WTC11 (cell line): ENCODE measurements at regions not wholly inside any gene's neighbourhood (a gene's known extent, or its start where the extent isn't known, plus 50 kb on each side); places are given as distances from the start of the nearest gene placed in this dataset.

ENCODE experiments used
- FOXJ3 ChIP-seq: sonication (generic); formaldehyde crosslinking; IDR thresholded peaks from 2 replicates; pipeline ENCODE4 v1.9.0; 2021; ENCODE audit warnings: missing genetic modification reagents, mild to moderate bottlenecking, borderline replicate concordance
- MXD4 ChIP-seq: fragments of 250-450 bp; sonication (Bioruptor Pico); IDR thresholded peaks from 2 replicates; pipeline ENCODE4 v1.8.0; 2021; ENCODE audit warnings: mild to moderate bottlenecking, moderate library complexity, borderline replicate concordance
- SMAD3 ChIP-seq: sonication (generic); formaldehyde crosslinking; IDR thresholded peaks from 2 replicates; pipeline ENCODE4 v1.8.0; 2022; ENCODE audit warnings: missing genetic modification reagents, mild to moderate bottlenecking, borderline replicate concordance
- TP53 ChIP-seq: sonication (generic); formaldehyde crosslinking; IDR thresholded peaks from 2 replicates; pipeline ENCODE4 v1.8.1; 2023; ENCODE audit warnings: mild to moderate bottlenecking, missing genetic modification reagents
- ZNF232 ChIP-seq: sonication (generic); formaldehyde crosslinking; IDR thresholded peaks from 2 replicates; pipeline ENCODE4 v1.8.0; 2022; ENCODE audit warnings: mild to moderate bottlenecking, missing genetic modification reagents
- ZNF317 ChIP-seq: sonication (generic); formaldehyde crosslinking; IDR thresholded peaks from 2 replicates; pipeline ENCODE4 v1.8.1; 2023; ENCODE audit warnings: low read depth, mild to moderate bottlenecking, moderate library complexity, missing genetic modification reagents, borderline replicate concordance
- ZNF423 ChIP-seq: fragments of 250-450 bp; sonication (Bioruptor Pico); IDR thresholded peaks from 2 replicates; pipeline ENCODE4 v2.1.2; 2022; ENCODE audit warnings: mild to moderate bottlenecking, moderate library complexity
- TF ChIP-seq, protein P1 (sequence below): sonication (generic); formaldehyde crosslinking; IDR thresholded peaks from 2 replicates; pipeline ENCODE4 v1.8.0; 2023; ENCODE audit warnings: missing genetic modification reagents, mild to moderate bottlenecking, borderline replicate concordance
- TF ChIP-seq, protein P2 (sequence below): fragments of 250-450 bp; sonication (Bioruptor Pico); IDR thresholded peaks from 2 replicates; pipeline ENCODE4 v1.9.0; 2021; ENCODE audit warnings: mild to moderate bottlenecking, borderline replicate concordance
- TF ChIP-seq, protein P3 (sequence below): sonication (generic); formaldehyde crosslinking; IDR thresholded peaks from 2 replicates; pipeline ENCODE4 v1.8.1; 2023; ENCODE audit warnings: mild to moderate bottlenecking, missing genetic modification reagents, borderline replicate concordance
- TF ChIP-seq, protein P4 (sequence below): sonication (generic); formaldehyde crosslinking; IDR thresholded peaks from 2 replicates; pipeline ENCODE4 v1.8.0; 2022; ENCODE audit warnings: mild to moderate bottlenecking, missing genetic modification reagents
- TF ChIP-seq, protein P5 (sequence below): sonication (generic); formaldehyde crosslinking; conservative IDR thresholded peaks from 2 replicates; pipeline ENCODE4 v1.8.1; 2023; ENCODE audit warnings: mild to moderate bottlenecking, low read depth, missing genetic modification reagents, moderate library complexity
- TF ChIP-seq, protein P6 (sequence below): fragments of 250-450 bp; sonication (Bioruptor Pico); IDR thresholded peaks from 2 replicates; pipeline ENCODE4 v1.8.0; 2021; ENCODE audit warnings: mild to moderate bottlenecking
- TF ChIP-seq, protein P7 (sequence below): sonication (generic); formaldehyde crosslinking; IDR thresholded peaks from 2 replicates; pipeline ENCODE4 v1.8.1; 2022; ENCODE audit warnings: mild to moderate bottlenecking, moderate library complexity, missing genetic modification reagents

DNA sequence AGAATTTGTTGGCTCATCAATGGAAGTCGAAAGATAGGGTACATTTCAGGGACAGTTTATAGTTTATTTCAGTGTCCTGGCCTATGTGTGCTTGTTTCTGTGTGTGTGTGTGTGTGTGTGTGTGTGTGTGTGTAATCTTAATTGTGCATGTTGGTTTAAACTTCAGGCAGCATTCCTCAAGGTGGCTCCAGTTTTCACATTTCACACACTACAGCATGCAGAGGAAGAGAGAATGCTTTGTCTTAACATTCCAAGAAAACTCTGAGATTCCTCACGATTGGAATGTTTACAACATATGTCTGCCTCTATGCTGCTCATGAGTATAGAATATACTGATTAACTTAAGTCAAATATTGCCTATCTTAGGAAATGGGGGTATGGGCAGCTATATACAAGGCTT lies 332.6 kb upstream of the EPHA7 start (continued):
- TF ChIP-seq, protein P1, sequence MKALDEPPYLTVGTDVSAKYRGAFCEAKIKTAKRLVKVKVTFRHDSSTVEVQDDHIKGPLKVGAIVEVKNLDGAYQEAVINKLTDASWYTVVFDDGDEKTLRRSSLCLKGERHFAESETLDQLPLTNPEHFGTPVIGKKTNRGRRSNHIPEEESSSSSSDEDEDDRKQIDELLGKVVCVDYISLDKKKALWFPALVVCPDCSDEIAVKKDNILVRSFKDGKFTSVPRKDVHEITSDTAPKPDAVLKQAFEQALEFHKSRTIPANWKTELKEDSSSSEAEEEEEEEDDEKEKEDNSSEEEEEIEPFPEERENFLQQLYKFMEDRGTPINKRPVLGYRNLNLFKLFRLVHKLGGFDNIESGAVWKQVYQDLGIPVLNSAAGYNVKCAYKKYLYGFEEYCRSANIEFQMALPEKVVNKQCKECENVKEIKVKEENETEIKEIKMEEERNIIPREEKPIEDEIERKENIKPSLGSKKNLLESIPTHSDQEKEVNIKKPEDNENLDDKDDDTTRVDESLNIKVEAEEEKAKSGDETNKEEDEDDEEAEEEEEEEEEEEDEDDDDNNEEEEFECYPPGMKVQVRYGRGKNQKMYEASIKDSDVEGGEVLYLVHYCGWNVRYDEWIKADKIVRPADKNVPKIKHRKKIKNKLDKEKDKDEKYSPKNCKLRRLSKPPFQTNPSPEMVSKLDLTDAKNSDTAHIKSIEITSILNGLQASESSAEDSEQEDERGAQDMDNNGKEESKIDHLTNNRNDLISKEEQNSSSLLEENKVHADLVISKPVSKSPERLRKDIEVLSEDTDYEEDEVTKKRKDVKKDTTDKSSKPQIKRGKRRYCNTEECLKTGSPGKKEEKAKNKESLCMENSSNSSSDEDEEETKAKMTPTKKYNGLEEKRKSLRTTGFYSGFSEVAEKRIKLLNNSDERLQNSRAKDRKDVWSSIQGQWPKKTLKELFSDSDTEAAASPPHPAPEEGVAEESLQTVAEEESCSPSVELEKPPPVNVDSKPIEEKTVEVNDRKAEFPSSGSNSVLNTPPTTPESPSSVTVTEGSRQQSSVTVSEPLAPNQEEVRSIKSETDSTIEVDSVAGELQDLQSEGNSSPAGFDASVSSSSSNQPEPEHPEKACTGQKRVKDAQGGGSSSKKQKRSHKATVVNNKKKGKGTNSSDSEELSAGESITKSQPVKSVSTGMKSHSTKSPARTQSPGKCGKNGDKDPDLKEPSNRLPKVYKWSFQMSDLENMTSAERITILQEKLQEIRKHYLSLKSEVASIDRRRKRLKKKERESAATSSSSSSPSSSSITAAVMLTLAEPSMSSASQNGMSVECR (CRISPR knock-in tag) = no peak
- no peak for TF ChIP-seq FOXJ3 (CRISPR knock-in tag)
- TF ChIP-seq, protein P2, sequence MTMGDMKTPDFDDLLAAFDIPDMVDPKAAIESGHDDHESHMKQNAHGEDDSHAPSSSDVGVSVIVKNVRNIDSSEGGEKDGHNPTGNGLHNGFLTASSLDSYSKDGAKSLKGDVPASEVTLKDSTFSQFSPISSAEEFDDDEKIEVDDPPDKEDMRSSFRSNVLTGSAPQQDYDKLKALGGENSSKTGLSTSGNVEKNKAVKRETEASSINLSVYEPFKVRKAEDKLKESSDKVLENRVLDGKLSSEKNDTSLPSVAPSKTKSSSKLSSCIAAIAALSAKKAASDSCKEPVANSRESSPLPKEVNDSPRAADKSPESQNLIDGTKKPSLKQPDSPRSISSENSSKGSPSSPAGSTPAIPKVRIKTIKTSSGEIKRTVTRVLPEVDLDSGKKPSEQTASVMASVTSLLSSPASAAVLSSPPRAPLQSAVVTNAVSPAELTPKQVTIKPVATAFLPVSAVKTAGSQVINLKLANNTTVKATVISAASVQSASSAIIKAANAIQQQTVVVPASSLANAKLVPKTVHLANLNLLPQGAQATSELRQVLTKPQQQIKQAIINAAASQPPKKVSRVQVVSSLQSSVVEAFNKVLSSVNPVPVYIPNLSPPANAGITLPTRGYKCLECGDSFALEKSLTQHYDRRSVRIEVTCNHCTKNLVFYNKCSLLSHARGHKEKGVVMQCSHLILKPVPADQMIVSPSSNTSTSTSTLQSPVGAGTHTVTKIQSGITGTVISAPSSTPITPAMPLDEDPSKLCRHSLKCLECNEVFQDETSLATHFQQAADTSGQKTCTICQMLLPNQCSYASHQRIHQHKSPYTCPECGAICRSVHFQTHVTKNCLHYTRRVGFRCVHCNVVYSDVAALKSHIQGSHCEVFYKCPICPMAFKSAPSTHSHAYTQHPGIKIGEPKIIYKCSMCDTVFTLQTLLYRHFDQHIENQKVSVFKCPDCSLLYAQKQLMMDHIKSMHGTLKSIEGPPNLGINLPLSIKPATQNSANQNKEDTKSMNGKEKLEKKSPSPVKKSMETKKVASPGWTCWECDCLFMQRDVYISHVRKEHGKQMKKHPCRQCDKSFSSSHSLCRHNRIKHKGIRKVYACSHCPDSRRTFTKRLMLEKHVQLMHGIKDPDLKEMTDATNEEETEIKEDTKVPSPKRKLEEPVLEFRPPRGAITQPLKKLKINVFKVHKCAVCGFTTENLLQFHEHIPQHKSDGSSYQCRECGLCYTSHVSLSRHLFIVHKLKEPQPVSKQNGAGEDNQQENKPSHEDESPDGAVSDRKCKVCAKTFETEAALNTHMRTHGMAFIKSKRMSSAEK = no peak
- TF ChIP-seq ZNF317 (CRISPR knock-in tag) = no peak
- TF ChIP-seq ZNF232 (CRISPR knock-in tag) = no peak
- TF ChIP-seq, protein P3, sequence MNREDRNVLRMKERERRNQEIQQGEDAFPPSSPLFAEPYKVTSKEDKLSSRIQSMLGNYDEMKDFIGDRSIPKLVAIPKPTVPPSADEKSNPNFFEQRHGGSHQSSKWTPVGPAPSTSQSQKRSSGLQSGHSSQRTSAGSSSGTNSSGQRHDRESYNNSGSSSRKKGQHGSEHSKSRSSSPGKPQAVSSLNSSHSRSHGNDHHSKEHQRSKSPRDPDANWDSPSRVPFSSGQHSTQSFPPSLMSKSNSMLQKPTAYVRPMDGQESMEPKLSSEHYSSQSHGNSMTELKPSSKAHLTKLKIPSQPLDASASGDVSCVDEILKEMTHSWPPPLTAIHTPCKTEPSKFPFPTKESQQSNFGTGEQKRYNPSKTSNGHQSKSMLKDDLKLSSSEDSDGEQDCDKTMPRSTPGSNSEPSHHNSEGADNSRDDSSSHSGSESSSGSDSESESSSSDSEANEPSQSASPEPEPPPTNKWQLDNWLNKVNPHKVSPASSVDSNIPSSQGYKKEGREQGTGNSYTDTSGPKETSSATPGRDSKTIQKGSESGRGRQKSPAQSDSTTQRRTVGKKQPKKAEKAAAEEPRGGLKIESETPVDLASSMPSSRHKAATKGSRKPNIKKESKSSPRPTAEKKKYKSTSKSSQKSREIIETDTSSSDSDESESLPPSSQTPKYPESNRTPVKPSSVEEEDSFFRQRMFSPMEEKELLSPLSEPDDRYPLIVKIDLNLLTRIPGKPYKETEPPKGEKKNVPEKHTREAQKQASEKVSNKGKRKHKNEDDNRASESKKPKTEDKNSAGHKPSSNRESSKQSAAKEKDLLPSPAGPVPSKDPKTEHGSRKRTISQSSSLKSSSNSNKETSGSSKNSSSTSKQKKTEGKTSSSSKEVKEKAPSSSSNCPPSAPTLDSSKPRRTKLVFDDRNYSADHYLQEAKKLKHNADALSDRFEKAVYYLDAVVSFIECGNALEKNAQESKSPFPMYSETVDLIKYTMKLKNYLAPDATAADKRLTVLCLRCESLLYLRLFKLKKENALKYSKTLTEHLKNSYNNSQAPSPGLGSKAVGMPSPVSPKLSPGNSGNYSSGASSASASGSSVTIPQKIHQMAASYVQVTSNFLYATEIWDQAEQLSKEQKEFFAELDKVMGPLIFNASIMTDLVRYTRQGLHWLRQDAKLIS = no peak
- TF ChIP-seq, protein P4, sequence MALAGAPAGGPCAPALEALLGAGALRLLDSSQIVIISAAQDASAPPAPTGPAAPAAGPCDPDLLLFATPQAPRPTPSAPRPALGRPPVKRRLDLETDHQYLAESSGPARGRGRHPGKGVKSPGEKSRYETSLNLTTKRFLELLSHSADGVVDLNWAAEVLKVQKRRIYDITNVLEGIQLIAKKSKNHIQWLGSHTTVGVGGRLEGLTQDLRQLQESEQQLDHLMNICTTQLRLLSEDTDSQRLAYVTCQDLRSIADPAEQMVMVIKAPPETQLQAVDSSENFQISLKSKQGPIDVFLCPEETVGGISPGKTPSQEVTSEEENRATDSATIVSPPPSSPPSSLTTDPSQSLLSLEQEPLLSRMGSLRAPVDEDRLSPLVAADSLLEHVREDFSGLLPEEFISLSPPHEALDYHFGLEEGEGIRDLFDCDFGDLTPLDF (CRISPR knock-in tag) = no peak
- no peak for TF ChIP-seq MXD4 (CRISPR knock-in tag)
- TF ChIP-seq, protein P5, sequence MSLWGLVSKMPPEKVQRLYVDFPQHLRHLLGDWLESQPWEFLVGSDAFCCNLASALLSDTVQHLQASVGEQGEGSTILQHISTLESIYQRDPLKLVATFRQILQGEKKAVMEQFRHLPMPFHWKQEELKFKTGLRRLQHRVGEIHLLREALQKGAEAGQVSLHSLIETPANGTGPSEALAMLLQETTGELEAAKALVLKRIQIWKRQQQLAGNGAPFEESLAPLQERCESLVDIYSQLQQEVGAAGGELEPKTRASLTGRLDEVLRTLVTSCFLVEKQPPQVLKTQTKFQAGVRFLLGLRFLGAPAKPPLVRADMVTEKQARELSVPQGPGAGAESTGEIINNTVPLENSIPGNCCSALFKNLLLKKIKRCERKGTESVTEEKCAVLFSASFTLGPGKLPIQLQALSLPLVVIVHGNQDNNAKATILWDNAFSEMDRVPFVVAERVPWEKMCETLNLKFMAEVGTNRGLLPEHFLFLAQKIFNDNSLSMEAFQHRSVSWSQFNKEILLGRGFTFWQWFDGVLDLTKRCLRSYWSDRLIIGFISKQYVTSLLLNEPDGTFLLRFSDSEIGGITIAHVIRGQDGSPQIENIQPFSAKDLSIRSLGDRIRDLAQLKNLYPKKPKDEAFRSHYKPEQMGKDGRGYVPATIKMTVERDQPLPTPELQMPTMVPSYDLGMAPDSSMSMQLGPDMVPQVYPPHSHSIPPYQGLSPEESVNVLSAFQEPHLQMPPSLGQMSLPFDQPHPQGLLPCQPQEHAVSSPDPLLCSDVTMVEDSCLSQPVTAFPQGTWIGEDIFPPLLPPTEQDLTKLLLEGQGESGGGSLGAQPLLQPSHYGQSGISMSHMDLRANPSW (CRISPR knock-in tag) = no peak
- TF ChIP-seq, protein P6, sequence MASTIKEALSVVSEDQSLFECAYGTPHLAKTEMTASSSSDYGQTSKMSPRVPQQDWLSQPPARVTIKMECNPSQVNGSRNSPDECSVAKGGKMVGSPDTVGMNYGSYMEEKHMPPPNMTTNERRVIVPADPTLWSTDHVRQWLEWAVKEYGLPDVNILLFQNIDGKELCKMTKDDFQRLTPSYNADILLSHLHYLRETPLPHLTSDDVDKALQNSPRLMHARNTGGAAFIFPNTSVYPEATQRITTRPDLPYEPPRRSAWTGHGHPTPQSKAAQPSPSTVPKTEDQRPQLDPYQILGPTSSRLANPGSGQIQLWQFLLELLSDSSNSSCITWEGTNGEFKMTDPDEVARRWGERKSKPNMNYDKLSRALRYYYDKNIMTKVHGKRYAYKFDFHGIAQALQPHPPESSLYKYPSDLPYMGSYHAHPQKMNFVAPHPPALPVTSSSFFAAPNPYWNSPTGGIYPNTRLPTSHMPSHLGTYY = no peak
- no peak for TF ChIP-seq TP53
- no peak for TF ChIP-seq SMAD3 (CRISPR knock-in tag)
- no peak for TF ChIP-seq ZNF423 (CRISPR knock-in tag)
- TF ChIP-seq, protein P7, sequence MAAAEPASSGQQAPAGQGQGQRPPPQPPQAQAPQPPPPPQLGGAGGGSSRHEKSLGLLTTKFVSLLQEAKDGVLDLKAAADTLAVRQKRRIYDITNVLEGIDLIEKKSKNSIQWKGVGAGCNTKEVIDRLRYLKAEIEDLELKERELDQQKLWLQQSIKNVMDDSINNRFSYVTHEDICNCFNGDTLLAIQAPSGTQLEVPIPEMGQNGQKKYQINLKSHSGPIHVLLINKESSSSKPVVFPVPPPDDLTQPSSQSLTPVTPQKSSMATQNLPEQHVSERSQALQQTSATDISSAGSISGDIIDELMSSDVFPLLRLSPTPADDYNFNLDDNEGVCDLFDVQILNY (CRISPR knock-in tag) = no peak
- TF ChIP-seq, all 79 proteins: peak for 0
